ENCODE measurements at regions not wholly inside any gene's neighbourhood (a gene's known extent, or its start where the extent isn't known, plus 50 kb on each side); places are given as distances from the start of the nearest gene placed in this dataset.

- H3K4me3 ChIP-seq, result no peak overlapping the region
- TF ChIP-seq POLR2A (IDR thresholded peaks at IDR 0.05) (no peak), CTCF (IDR thresholded peaks at IDR 0.05) (no peak)
- H3K36me3 ChIP-seq (ENCODE audit: low read depth, missing control alignments), result no peaks in the 10 kb centered on the region
- intact Hi-C loops (cut with DNase I; ENCODE audit: low total_unique reads), result no loop called here
- no peaks in the 10 kb centered on the region for H3K4me1 ChIP-seq
- DNase-seq, result no peak
- H3K9me3 ChIP-seq, result no peaks in the 10 kb centered on the region
- H3K27me3 ChIP-seq, result no peaks in the 10 kb centered on the region
- no peak overlapping the region for H3K27ac ChIP-seq
- WGBS, 2 donors, result 81 to 88% methylated on average over 6 of the region's 6 CpGs
Observed at GRCh38 chr6:3644739-3645012, 106.8 kb downstream of the PXDC1 start.

GRCh38 chr6:3643921-3644738 is 107.4 kb downstream of the PXDC1 start:
- Histone ChIP-seq H3K36me3 (ENCODE audit: low read depth, missing control alignments) (no peaks in the 10 kb centered on the region), H3K27me3 (no peaks in the 10 kb centered on the region), H3K27ac (no peak overlapping the region), H3K4me3 (no peak overlapping the region), H3K4me1 (no peaks in the 10 kb centered on the region), H3K9me3 (no peaks in the 10 kb centered on the region)
- WGBS, 2 donors, result 80 to 83% methylated on average over 10 of the region's 10 CpGs
- TF ChIP-seq POLR2A (IDR thresholded peaks at IDR 0.05) (no peak), CTCF (IDR thresholded peaks at IDR 0.05) (no peak)
- intact Hi-C loops (cut with DNase I; ENCODE audit: low total_unique reads), result no loop called here
- no peak for DNase-seq

DNA sequence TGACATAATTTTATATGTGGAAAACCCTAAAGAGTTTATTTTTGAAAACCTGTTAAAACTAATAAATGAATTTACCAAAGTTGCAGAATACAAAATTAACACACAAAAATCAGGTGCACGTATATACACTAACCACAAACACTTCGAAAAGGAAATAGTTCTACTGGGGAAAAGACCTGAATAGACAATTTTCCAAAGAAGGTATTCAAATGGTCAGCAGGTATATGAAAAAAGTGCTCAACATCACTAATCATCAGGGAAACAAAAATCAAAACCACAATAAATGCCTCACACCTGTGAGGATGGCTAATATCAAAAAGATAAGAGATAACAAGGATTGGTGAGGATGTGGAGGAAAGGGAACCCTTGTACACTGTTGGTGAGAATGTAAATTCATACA is 110.6 kb downstream of the PXDC1 start:
- 94 to 95% methylated on average over 2 of the region's 2 CpGs for WGBS, 2 donors
- no peak for DNase-seq

DNA sequence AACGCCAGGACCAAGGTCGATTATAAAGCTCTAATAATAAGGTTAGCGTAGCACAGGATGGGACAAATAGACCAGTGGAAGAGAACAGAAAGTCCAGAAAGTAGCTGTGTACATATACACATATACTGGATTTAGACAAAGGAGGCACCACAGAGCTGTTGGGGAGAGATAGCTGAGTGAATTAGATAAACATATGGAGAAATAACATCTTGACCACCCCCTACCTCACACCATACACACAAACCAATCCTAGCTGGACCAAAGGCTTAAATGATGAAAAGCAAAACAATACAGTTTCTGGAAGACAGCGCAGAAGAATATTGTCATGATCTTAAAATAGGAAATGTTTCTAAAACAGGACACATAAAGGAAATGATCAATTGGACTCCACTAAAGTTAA is 112.9 kb downstream of the PXDC1 start:
- intact Hi-C loops (cut with DNase I; ENCODE audit: low total_unique reads), result no loop called here
- no peak for TF ChIP-seq POLR2A (IDR thresholded peaks at IDR 0.05)
- no peak for TF ChIP-seq CTCF (IDR thresholded peaks at IDR 0.05)
- DNase-seq, result no peak
- no peaks in the 10 kb centered on the region for H3K9me3 ChIP-seq
- H3K36me3 ChIP-seq (ENCODE audit: low read depth, missing control alignments), result no peaks in the 10 kb centered on the region
- WGBS, 2 donors, result 81 to 83% methylated on average over 4 of the region's 4 CpGs
- no peak overlapping the region for H3K4me3 ChIP-seq
- H3K27ac ChIP-seq, result no peak overlapping the region
- H3K27me3 ChIP-seq, result no peaks in the 10 kb centered on the region
- no peaks in the 10 kb centered on the region for H3K4me1 ChIP-seq

More for the DNA sequence above, 110.6 kb downstream of the PXDC1 start:
- intact Hi-C loops (cut with DNase I; ENCODE audit: low total_unique reads), result no loop called here
- TF ChIP-seq POLR2A (IDR thresholded peaks at IDR 0.05) (no peak), CTCF (IDR thresholded peaks at IDR 0.05) (no peak)
- Histone ChIP-seq H3K27ac (no peak overlapping the region), H3K27me3 (no peaks in the 10 kb centered on the region), H3K36me3 (ENCODE audit: low read depth, missing control alignments) (no peaks in the 10 kb centered on the region), H3K9me3 (no peaks in the 10 kb centered on the region), H3K4me3 (no peak overlapping the region), H3K4me1 (no peaks in the 10 kb centered on the region)

GRCh38 chr6:3636060-3636459 is 115.5 kb downstream of the PXDC1 start:
- Histone ChIP-seq H3K9me3 (no peaks in the 10 kb centered on the region), H3K27ac (no peak overlapping the region), H3K27me3 (no peaks in the 10 kb centered on the region), H3K4me3 (no peak overlapping the region), H3K4me1 (no peaks in the 10 kb centered on the region), H3K36me3 (ENCODE audit: low read depth, missing control alignments) (no peaks in the 10 kb centered on the region)
- no peak for DNase-seq
- WGBS, 2 donors, result 88 to 91% methylated on average over 8 of the region's 8 CpGs
- intact Hi-C loops (cut with DNase I; ENCODE audit: low total_unique reads), result no loop called here
- TF ChIP-seq POLR2A (IDR thresholded peaks at IDR 0.05) (no peak), CTCF (IDR thresholded peaks at IDR 0.05) (no peak)

Data from testis (tissue), 2 donors.